Stomach (tissue), 8 donors: ENCODE measurements at regions not wholly inside any gene's neighbourhood (a gene's known extent, or its start where the extent isn't known, plus 50 kb on each side); places are given as distances from the start of the nearest gene placed in this dataset.

Source experiments
- DNase-seq, 2 donors: peaks; one replicate each; pipeline versions ENCODE4 v3.0.0 to v3.0.0-alpha.2; 2013 to 2019
- H3K27ac ChIP-seq, 5 donors: fragments of 200-600 bp in 4 of 5; sonication (generic) in 4 of 5; one replicate each; pipeline ENCODE4 v1.5.1; 2013 to 2019; ENCODE audit warnings: mild to moderate bottlenecking in 1 of 5, moderate library complexity in 1 of 5
- H3K27me3 ChIP-seq, 3 donors: fragments of 200-600 bp; sonication (generic); one replicate each; pipeline ENCODE4 v1.5.1; 2017 to 2019; ENCODE audit warnings: mixed run types in 1 of 3
- H3K36me3 ChIP-seq, 4 donors: fragments of 200-600 bp; sonication (generic); 1 replicate in 3 of 4; 2 replicates in 1 of 4; pipeline ENCODE4 v1.5.1; 2016 to 2019
- H3K4me1 ChIP-seq, 4 donors: fragments of 200-600 bp; sonication (generic); one replicate each; pipeline ENCODE4 v1.5.1; 2016 to 2019
- H3K4me3 ChIP-seq, 4 donors: fragments of 200-600 bp; sonication (generic) in 3 of 4; one replicate each; pipeline ENCODE4 v1.5.1; 2016 to 2019; ENCODE audit warnings: mild to moderate bottlenecking in 1 of 4
- H3K9me3 ChIP-seq, 4 donors: fragments of 200-600 bp; sonication (generic); one replicate each; pipeline ENCODE4 v1.5.1; 2016 to 2019
- CTCF ChIP-seq, 7 experiments: fragments of 450-650 bp in 4 of 7; fragments of 200-600 bp in 3 of 7; sonication (generic) in 3 of 7; IDR thresholded peaks; one replicate each; pipeline ENCODE4 v1.5.1; 2016 to 2019; ENCODE audit warnings: antibody characterized with exemption in 7 of 7, control low read depth in 2 of 7, mild to moderate bottlenecking in 1 of 7
- EP300 ChIP-seq: sonication (generic); formaldehyde crosslinking; IDR thresholded peaks from one replicate; pipeline ENCODE4 v1.6.1; 2017; ENCODE audit warnings: antibody characterized with exemption
- POLR2A ChIP-seq, 4 donors: fragments of 450-650 bp; IDR thresholded peaks; one replicate each; pipeline ENCODE4 v1.6.1; 2016; ENCODE audit warnings: antibody characterized with exemption in 4 of 4, control low read depth in 2 of 4, mild to moderate bottlenecking in 1 of 4, moderate library complexity in 1 of 4
- POLR2AphosphoS5 ChIP-seq, 3 donors: sonication (generic); formaldehyde crosslinking; IDR thresholded peaks; one replicate each; pipeline ENCODE4 v1.6.1; 2016; ENCODE audit warnings: antibody characterized with exemption in 3 of 3
- WGBS, 5 donors: extraction: QIAGEN DNeasy Blood & Tissue Kit in 3 of 5; methylation state at CpG; one replicate each; pipeline versions ENCODE4 v1.1.5 to v1.1.7; 2013 to 2018; 5-methylcytosine and 5-hydroxymethylcytosine counted together
- intact Hi-C: fragments of 100-400 bp; cut with DNase I; formaldehyde crosslinking; loops from one replicate; pipeline ENCODE4 v1.15.1; 2023; ENCODE audit warnings: low total_unique reads
- donor health status: healthy with polysubstance abuse.
- donor health status: Bipolar disorder and iron deficiency.
- donor health status: healthy.

- Histone ChIP-seq H3K27ac (no peak overlapping the region), H3K4me1 (no peaks in the 10 kb centered on the region), H3K4me3 (no peak overlapping the region), H3K27me3 (no peaks in the 10 kb centered on the region), H3K36me3 (no peaks in the 10 kb centered on the region), H3K9me3 (no peaks in the 10 kb centered on the region)
- TF ChIP-seq EP300 (no peak), POLR2AphosphoS5 (IDR thresholded peaks at IDR 0.05) (no peak), POLR2A (IDR thresholded peaks at IDR 0.05) (no peak), CTCF (IDR thresholded peaks at IDR 0.05) (no peak)
- intact Hi-C loops = no loop called here
- 94 to 99% (median 97%) methylated on average over 2 of the region's 2 CpGs for WGBS, 5 donors
- DNase-seq = no peak
Measured at GRCh38 chr2:150706561-150706960, 219.1 kb upstream of the RND3 start.

GRCh38 chr2:150705767-150706166 lies 218.3 kb upstream of the RND3 start:
- H3K9me3 ChIP-seq = no peaks in the 10 kb centered on the region
- no peaks in the 10 kb centered on the region for H3K27me3 ChIP-seq
- no peak for DNase-seq
- no peak overlapping the region for H3K4me3 ChIP-seq
- intact Hi-C loops = no loop called here
- H3K4me1 ChIP-seq = no peaks in the 10 kb centered on the region
- whole genome bisulfite sequencing, 5 donors = 57 to 67% (median 62%) methylated on average over 2 of the region's 2 CpGs
- H3K27ac ChIP-seq = no peak overlapping the region
- TF ChIP-seq POLR2AphosphoS5 (IDR thresholded peaks at IDR 0.05) (no peak), POLR2A (IDR thresholded peaks at IDR 0.05) (no peak), EP300 (no peak), CTCF (IDR thresholded peaks at IDR 0.05) (no peak)
- H3K36me3 ChIP-seq = no peaks in the 10 kb centered on the region

GRCh38 chr2:150705357-150705756 lies 217.9 kb upstream of the RND3 start:
- intact Hi-C loops = no loop called here
- Histone ChIP-seq H3K9me3 (no peaks in the 10 kb centered on the region), H3K27ac (no peak overlapping the region), H3K27me3 (no peaks in the 10 kb centered on the region), H3K4me3 (no peak overlapping the region), H3K4me1 (no peaks in the 10 kb centered on the region), H3K36me3 (no peaks in the 10 kb centered on the region)
- 78 to 100% (median 83%) methylated on average over 2 of the region's 2 CpGs for WGBS, 5 donors
- no peak for DNase-seq
- TF ChIP-seq EP300 (no peak), POLR2AphosphoS5 (IDR thresholded peaks at IDR 0.05) (no peak), CTCF (IDR thresholded peaks at IDR 0.05) (no peak), POLR2A (IDR thresholded peaks at IDR 0.05) (no peak)

- 71 to 80% (median 77%) methylated on average over 2 of the region's 2 CpGs for WGBS, 5 donors
- no peaks in the 10 kb centered on the region for H3K9me3 ChIP-seq
- H3K27ac ChIP-seq = no peak overlapping the region
- no peak for DNase-seq
- H3K4me1 ChIP-seq = no peaks in the 10 kb centered on the region
- TF ChIP-seq CTCF (IDR thresholded peaks at IDR 0.05) (no peak), EP300 (no peak), POLR2AphosphoS5 (IDR thresholded peaks at IDR 0.05) (no peak), POLR2A (IDR thresholded peaks at IDR 0.05) (no peak)
- H3K36me3 ChIP-seq = no peaks in the 10 kb centered on the region
- no peak overlapping the region for H3K4me3 ChIP-seq
- intact Hi-C loops = no loop called here
- no peaks in the 10 kb centered on the region for H3K27me3 ChIP-seq
Measured at GRCh38 chr2:150702791-150703190, 215.3 kb upstream of the RND3 start.
